ENCODE measurements at regions not wholly inside any gene's neighbourhood (a gene's known extent, or its start where the extent isn't known, plus 50 kb on each side); places are given as distances from the start of the nearest gene placed in this dataset.

DNA sequence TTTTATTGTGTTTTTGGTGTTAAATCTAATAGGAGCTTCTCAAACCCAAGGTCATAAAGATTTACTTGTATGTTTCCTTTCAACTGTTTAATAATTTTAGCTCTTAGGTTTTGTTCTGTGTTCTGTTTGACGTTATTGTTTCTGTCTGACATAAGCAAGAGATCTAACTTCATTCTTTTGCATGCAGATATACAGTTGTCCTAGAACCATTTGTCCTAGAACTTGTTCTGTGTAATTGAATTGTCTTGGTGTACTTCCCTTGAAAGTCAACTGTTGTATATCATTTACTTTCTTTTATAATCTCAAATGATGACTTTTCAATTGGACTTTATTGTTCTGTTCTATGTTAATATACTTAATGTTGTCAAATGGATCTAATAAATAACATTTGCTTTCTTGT is 977.1 kb downstream of the FAT4 start:
- no peak overlapping the region for H3K27ac Mint-ChIP-seq
- intact Hi-C loops (cut with micrococcal nuclease) = no loop called here
- no peaks in the 10 kb centered on the region for H3K27me3 Mint-ChIP-seq
- ATAC-seq (no peak), DNase-seq (no peak)
- no peaks in the 10 kb centered on the region for H3K9me3 Mint-ChIP-seq
- CTCF ChIA-PET = no interaction called here
- no peak for TF ChIP-seq CTCF (IDR thresholded peaks at IDR 0.05)
- no peak overlapping the region for H3K4me3 Mint-ChIP-seq
- POLR2A ChIA-PET = no interaction called here
- no peaks in the 10 kb centered on the region for H3K36me3 Mint-ChIP-seq (ENCODE audit: low read depth)
- H3K4me1 Mint-ChIP-seq (ENCODE audit: low read depth) = no peaks in the 10 kb centered on the region

DNA sequence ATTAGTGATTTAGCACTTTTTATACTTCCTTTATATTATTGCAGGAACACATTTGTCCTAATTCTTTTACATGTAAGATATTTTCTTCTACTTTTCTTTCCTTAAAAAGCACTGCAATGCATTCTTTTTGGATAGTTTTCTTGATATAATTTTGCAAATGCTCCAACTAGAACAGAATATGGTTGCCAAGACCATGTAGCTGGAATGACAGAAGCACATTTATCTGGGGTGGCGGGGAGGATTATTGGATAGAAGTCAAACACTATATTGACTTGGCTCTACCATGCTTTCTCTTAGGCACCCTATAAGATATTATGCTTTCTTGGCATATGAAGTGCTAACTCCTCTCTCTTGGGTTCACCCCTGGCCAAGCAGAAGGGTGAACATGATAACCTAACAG is 983.5 kb downstream of the FAT4 start:
- TF ChIP-seq CTCF (IDR thresholded peaks at IDR 0.05) = no peak
- no peaks in the 10 kb centered on the region for H3K36me3 Mint-ChIP-seq (ENCODE audit: low read depth)
- intact Hi-C loops (cut with micrococcal nuclease) = no loop called here
- no peak for DNase-seq
- ChIA-PET POLR2A (no interaction called here), CTCF (no interaction called here)
- H3K4me1 Mint-ChIP-seq (ENCODE audit: low read depth) = no peaks in the 10 kb centered on the region
- H3K9me3 Mint-ChIP-seq = peaks cover 13% of the 10 kb centered on the region
- H3K27ac Mint-ChIP-seq = no peak overlapping the region
- no peak overlapping the region for H3K4me3 Mint-ChIP-seq
- no peaks in the 10 kb centered on the region for H3K27me3 Mint-ChIP-seq
- ATAC-seq = no peak

GRCh38 chr4:126306152-126306869 is 991.6 kb downstream of the FAT4 start:
- Mint-ChIP-seq H3K4me3 (no peak overlapping the region), H3K4me1 (ENCODE audit: low read depth) (no peaks in the 10 kb centered on the region), H3K36me3 (ENCODE audit: low read depth) (no peaks in the 10 kb centered on the region), H3K27me3 (no peaks in the 10 kb centered on the region), H3K9me3 (peaks cover 11% of the 10 kb centered on the region), H3K27ac (no peak overlapping the region)
- no peak for ATAC-seq
- intact Hi-C loops (cut with micrococcal nuclease) = no loop called here
- no peak for DNase-seq
- POLR2A ChIA-PET = no interaction called here
- no peak for TF ChIP-seq CTCF (IDR thresholded peaks at IDR 0.05)
- CTCF ChIA-PET = no interaction called here

DNA sequence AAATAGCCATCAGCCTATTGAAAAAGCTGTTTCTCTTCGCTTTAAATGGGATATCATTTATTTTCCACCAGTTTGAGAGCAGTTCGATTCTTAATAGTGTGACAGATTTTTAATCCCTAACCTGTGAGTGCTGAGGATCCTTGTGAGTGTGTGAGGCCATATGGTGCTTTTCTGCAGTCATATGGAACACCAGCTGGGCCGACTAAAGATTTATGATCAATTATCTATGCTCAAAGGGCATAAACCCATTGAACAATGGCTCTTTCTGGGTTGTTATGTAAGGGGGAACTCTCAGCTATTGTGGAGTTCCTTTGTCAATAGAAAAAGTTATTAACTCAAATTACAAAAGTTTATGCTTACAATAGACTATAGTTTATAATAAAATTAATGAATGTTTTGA is 1003.6 kb downstream of the FAT4 start:
- Mint-ChIP-seq H3K4me1 (ENCODE audit: low read depth) (no peaks in the 10 kb centered on the region), H3K4me3 (no peak overlapping the region), H3K27ac (no peak overlapping the region), H3K27me3 (no peaks in the 10 kb centered on the region), H3K36me3 (ENCODE audit: low read depth) (no peaks in the 10 kb centered on the region), H3K9me3 (peaks cover 2% of the 10 kb centered on the region)
- DNase-seq (no peak), ATAC-seq (no peak)
- intact Hi-C loops (cut with micrococcal nuclease) = no loop called here
- POLR2A ChIA-PET = no interaction called here
- CTCF ChIA-PET = no interaction called here
- TF ChIP-seq CTCF (IDR thresholded peaks at IDR 0.05) = no peak

- DNase-seq (no peak), ATAC-seq (no peak)
- H3K4me3 Mint-ChIP-seq = no peak overlapping the region
- H3K4me1 Mint-ChIP-seq (ENCODE audit: low read depth) = no peaks in the 10 kb centered on the region
- no peak overlapping the region for H3K27ac Mint-ChIP-seq
- intact Hi-C loops (cut with micrococcal nuclease) = no loop called here
- TF ChIP-seq CTCF (IDR thresholded peaks at IDR 0.05) = no peak
- no peaks in the 10 kb centered on the region for H3K36me3 Mint-ChIP-seq (ENCODE audit: low read depth)
- H3K9me3 Mint-ChIP-seq = peaks cover 4% of the 10 kb centered on the region
- ChIA-PET CTCF (no interaction called here), POLR2A (no interaction called here)
- no peaks in the 10 kb centered on the region for H3K27me3 Mint-ChIP-seq
These were observed 1014.2 kb downstream of the FAT4 start for GRCh38 chr4:126328914-126329313.
